Right lung (tissue), 2 donors: ENCODE measurements at regions not wholly inside any gene's neighbourhood (a gene's known extent, or its start where the extent isn't known, plus 50 kb on each side); places are given as distances from the start of the nearest gene placed in this dataset.
"Not testable (repeated sequence)": the region's sequence is repeated elsewhere in the genome, so short reads cannot be mapped to it uniquely, and the experiment has no call there.

Experiments used
- DNase-seq, 2 donors: peaks; one replicate each; pipeline ENCODE4 v3.0.0-alpha.2; 2013

GRCh38 chr1:14392859-14393365 is 205.6 kb upstream of the KAZN start:
- DNase-seq = no peak

GRCh38 chr1:14396100-14396499 is 202.4 kb upstream of the KAZN start:
- no peak for DNase-seq

GRCh38 chr1:14403961-14404645 is 194.4 kb upstream of the KAZN start:
- no peak for DNase-seq

GRCh38 chr1:14404862-14405301 is 193.6 kb upstream of the KAZN start:
- no peak for DNase-seq

- DNase-seq = no peak
These were observed 186.2 kb upstream of the KAZN start for GRCh38 chr1:14412235-14412634.

- no peak for DNase-seq
These were observed 184.5 kb upstream of the KAZN start for GRCh38 chr1:14413819-14414490.

- DNase-seq = no peak
These were observed 183.1 kb upstream of the KAZN start for GRCh38 chr1:14415396-14415795.

GRCh38 chr1:14419778-14420218 is 178.7 kb upstream of the KAZN start:
- DNase-seq = not testable (repeated sequence)

- DNase-seq = no peak
These were observed 177.8 kb upstream of the KAZN start for GRCh38 chr1:14420686-14421085.

- no peak for DNase-seq
These were observed 177.0 kb upstream of the KAZN start for GRCh38 chr1:14421295-14421976.

- DNase-seq = no peak
These were observed 176.4 kb upstream of the KAZN start for GRCh38 chr1:14421977-14422609.

GRCh38 chr1:14424325-14425002 is 174.0 kb upstream of the KAZN start:
- DNase-seq = no peak

- no peak for DNase-seq
These were observed 171.6 kb upstream of the KAZN start for GRCh38 chr1:14426854-14427253.

GRCh38 chr1:14429577-14429976 is 168.9 kb upstream of the KAZN start:
- no peak for DNase-seq

GRCh38 chr1:14432728-14433127 is 165.8 kb upstream of the KAZN start:
- not testable (repeated sequence) for DNase-seq

GRCh38 chr1:14435368-14436023 is 163.0 kb upstream of the KAZN start:
- DNase-seq = no peak

- no peak for DNase-seq
These were observed 161.0 kb upstream of the KAZN start for GRCh38 chr1:14437417-14437918.

GRCh38 chr1:14438127-14438769 is 160.2 kb upstream of the KAZN start:
- DNase-seq = no peak

GRCh38 chr1:14439015-14439414 is 159.5 kb upstream of the KAZN start:
- no peak for DNase-seq

GRCh38 chr1:14440166-14440565 is 158.3 kb upstream of the KAZN start:
- DNase-seq = no peak
